GM08714 (cell line): ENCODE measurements at regions not wholly inside any gene's neighbourhood (a gene's known extent, or its start where the extent isn't known, plus 50 kb on each side); places are given as distances from the start of the nearest gene placed in this dataset.

Source experiments
- H3K4me3 ChIP-seq: fragments of 200-500 bp; sonication (Bioruptor generic); 2 replicates; pipeline ENCODE4 v1.5.1; 2014; ENCODE audit warnings: mild to moderate bottlenecking, low read length, inconsistent platforms
- ZNF274 ChIP-seq: IDR thresholded peaks from 2 replicates; pipeline ENCODE4 v1.6.1; 2012; ENCODE audit warnings: mild to moderate bottlenecking, low read depth, low read length

- no peak overlapping the region for H3K4me3 ChIP-seq
- TF ChIP-seq ZNF274, result no peak
Observed at GRCh38 chr1:222034790-222035189, 292.9 kb upstream of the DUSP10 start.

GRCh38 chr1:222033450-222033849 is 291.6 kb upstream of the DUSP10 start:
- TF ChIP-seq ZNF274, result no peak
- H3K4me3 ChIP-seq, result no peak overlapping the region

- no peak overlapping the region for H3K4me3 ChIP-seq
- TF ChIP-seq ZNF274, result no peak
Observed at GRCh38 chr1:222031318-222031717, 289.4 kb upstream of the DUSP10 start.

GRCh38 chr1:222028676-222029075 is 286.8 kb upstream of the DUSP10 start:
- no peak overlapping the region for H3K4me3 ChIP-seq
- no peak for TF ChIP-seq ZNF274

GRCh38 chr1:222028116-222028515 is 286.2 kb upstream of the DUSP10 start:
- TF ChIP-seq ZNF274, result no peak
- no peak overlapping the region for H3K4me3 ChIP-seq

GRCh38 chr1:222026280-222026679 is 284.4 kb upstream of the DUSP10 start:
- no peak for TF ChIP-seq ZNF274
- no peak overlapping the region for H3K4me3 ChIP-seq

- TF ChIP-seq ZNF274, result no peak
Observed at GRCh38 chr1:222023025-222023424, 281.1 kb upstream of the DUSP10 start.

GRCh38 chr1:222021129-222021528 is 279.2 kb upstream of the DUSP10 start:
- no peak overlapping the region for H3K4me3 ChIP-seq
- TF ChIP-seq ZNF274, result no peak

More at GRCh38 chr1:222023025-222023424, 281.1 kb upstream of the DUSP10 start:
- no peak overlapping the region for H3K4me3 ChIP-seq

GRCh38 chr1:222020553-222020952 is 278.7 kb upstream of the DUSP10 start:
- no peak overlapping the region for H3K4me3 ChIP-seq
- TF ChIP-seq ZNF274, result no peak

- no peak overlapping the region for H3K4me3 ChIP-seq
- no peak for TF ChIP-seq ZNF274
Observed at GRCh38 chr1:222019029-222019428, 277.1 kb upstream of the DUSP10 start.

GRCh38 chr1:222018041-222018440 is 276.2 kb upstream of the DUSP10 start:
- TF ChIP-seq ZNF274, result no peak
- no peak overlapping the region for H3K4me3 ChIP-seq

GRCh38 chr1:222015686-222016085 is 273.8 kb upstream of the DUSP10 start:
- TF ChIP-seq ZNF274, result no peak
- H3K4me3 ChIP-seq, result no peak overlapping the region

- H3K4me3 ChIP-seq, result no peak overlapping the region
- TF ChIP-seq ZNF274, result no peak
Observed at GRCh38 chr1:222014001-222014400, 272.1 kb upstream of the DUSP10 start.

GRCh38 chr1:222012816-222013215 is 270.9 kb upstream of the DUSP10 start:
- no peak overlapping the region for H3K4me3 ChIP-seq
- no peak for TF ChIP-seq ZNF274

- no peak overlapping the region for H3K4me3 ChIP-seq
- no peak for TF ChIP-seq ZNF274
Observed at GRCh38 chr1:222010306-222010705, 268.4 kb upstream of the DUSP10 start.

- H3K4me3 ChIP-seq, result no peak overlapping the region
- no peak for TF ChIP-seq ZNF274
Observed at GRCh38 chr1:222009105-222009730, 267.3 kb upstream of the DUSP10 start.
